GM19397 (cell line): ENCODE measurements at regions not wholly inside any gene's neighbourhood (a gene's known extent, or its start where the extent isn't known, plus 50 kb on each side); places are given as distances from the start of the nearest gene placed in this dataset.

Experiments
- ATAC-seq: cut with Tn5 transposase; IDR thresholded peaks from one replicate; pipeline ENCODE4 v1.9.1; 2021; ENCODE audit warnings: mild to moderate bottlenecking, moderate library complexity; ENCODE audit not compliant: unreplicated experiment

GRCh38 chr6:6836609-6837406 is 248.3 kb downstream of the LY86 start:
- no peak for ATAC-seq

GRCh38 chr6:6837541-6838080 is 249.1 kb downstream of the LY86 start:
- ATAC-seq, result no peak

- ATAC-seq, result no peak
These were observed 252.3 kb downstream of the LY86 start for GRCh38 chr6:6840831-6841291.

GRCh38 chr6:6841571-6841970 is 253.1 kb downstream of the LY86 start:
- no peak for ATAC-seq

- ATAC-seq, result no peak
These were observed 253.8 kb downstream of the LY86 start for GRCh38 chr6:6842291-6842690.

GRCh38 chr6:6843057-6843627 is 254.6 kb downstream of the LY86 start:
- no peak for ATAC-seq

- ATAC-seq, result no peak
These were observed 255.3 kb downstream of the LY86 start for GRCh38 chr6:6843777-6844176.

- ATAC-seq, result no peak
These were observed 256.0 kb downstream of the LY86 start for GRCh38 chr6:6844530-6844929.

GRCh38 chr6:6845603-6846002 is 257.1 kb downstream of the LY86 start:
- no peak for ATAC-seq

- no peak for ATAC-seq
These were observed 259.1 kb downstream of the LY86 start for GRCh38 chr6:6847591-6847990.

GRCh38 chr6:6851059-6851948 is 256.5 kb upstream of the RREB1 start:
- no peak for ATAC-seq

- ATAC-seq, result no peak
These were observed 255.9 kb upstream of the RREB1 start for GRCh38 chr6:6851949-6852261.

- no peak for ATAC-seq
These were observed 250.9 kb upstream of the RREB1 start for GRCh38 chr6:6856538-6857523.

- no peak for ATAC-seq
These were observed 250.2 kb upstream of the RREB1 start for GRCh38 chr6:6857528-6857927.

- no peak for ATAC-seq
These were observed 249.2 kb upstream of the RREB1 start for GRCh38 chr6:6858533-6858982.

- ATAC-seq, result no peak
These were observed 248.7 kb upstream of the RREB1 start for GRCh38 chr6:6859105-6859504.

- no peak for ATAC-seq
These were observed 248.0 kb upstream of the RREB1 start for GRCh38 chr6:6859722-6860121.

- no peak for ATAC-seq
These were observed 246.9 kb upstream of the RREB1 start for GRCh38 chr6:6860863-6861262.

- ATAC-seq, result no peak
These were observed 246.3 kb upstream of the RREB1 start for GRCh38 chr6:6861351-6861894.

- ATAC-seq, result no peak
These were observed 245.8 kb upstream of the RREB1 start for GRCh38 chr6:6861995-6862394.
